ENCODE measurements at regions not wholly inside any gene's neighbourhood (a gene's known extent, or its start where the extent isn't known, plus 50 kb on each side); places are given as distances from the start of the nearest gene placed in this dataset.
"Not testable (repeated sequence)": the region's sequence is repeated elsewhere in the genome, so short reads cannot be mapped to it uniquely, and the experiment has no call there.

- H3K36me3 ChIP-seq (ENCODE audit: control insufficient read depth, insufficient read depth, low read length): no peaks in the 10 kb centered on the region
- H3K27me3 ChIP-seq (ENCODE audit: control insufficient read depth, insufficient read depth, low read length): no peaks in the 10 kb centered on the region
- WGBS (ENCODE audit: insufficient coverage, insufficient read length): no CpG with 5 or more reads among the region's 3 CpGs
- H3K9me3 ChIP-seq (ENCODE audit: control insufficient read depth, insufficient read depth, low read length): peaks cover 2% of the 10 kb centered on the region; the same call in 1 of the 2 replicates
- H3K4me1 ChIP-seq (ENCODE audit: control insufficient read depth, insufficient read depth, low read length): no peaks in the 10 kb centered on the region
- no peak overlapping the region for H3K27ac ChIP-seq (ENCODE audit: low read length)
- H3K4me3 ChIP-seq (ENCODE audit: low read length): no peak overlapping the region
- no peak for DNase-seq (ENCODE audit: low read depth, low spot score)
These were observed 473.9 kb upstream of the CYLC2 start for GRCh38 chr9:102521097-102521755.

- no peak for DNase-seq (ENCODE audit: low read depth, low spot score)
- Histone ChIP-seq H3K4me3 (ENCODE audit: low read length) (no peak overlapping the region), H3K36me3 (ENCODE audit: control insufficient read depth, insufficient read depth, low read length) (no peaks in the 10 kb centered on the region), H3K4me1 (ENCODE audit: control insufficient read depth, insufficient read depth, low read length) (no peaks in the 10 kb centered on the region), H3K27ac (ENCODE audit: low read length) (no peak overlapping the region), H3K9me3 (ENCODE audit: control insufficient read depth, insufficient read depth, low read length) (peaks cover 3% of the 10 kb centered on the region; the same call in 1 of the 2 replicates), H3K27me3 (ENCODE audit: control insufficient read depth, insufficient read depth, low read length) (no peaks in the 10 kb centered on the region)
- WGBS (ENCODE audit: insufficient coverage, insufficient read length): no CpG with 5 or more reads among the region's 5 CpGs
These were observed 475.7 kb upstream of the CYLC2 start for GRCh38 chr9:102519423-102519822.

- H3K27me3 ChIP-seq (ENCODE audit: control insufficient read depth, insufficient read depth, low read length): no peaks in the 10 kb centered on the region
- H3K27ac ChIP-seq (ENCODE audit: low read length): no peak overlapping the region
- H3K36me3 ChIP-seq (ENCODE audit: control insufficient read depth, insufficient read depth, low read length): no peaks in the 10 kb centered on the region
- H3K9me3 ChIP-seq (ENCODE audit: control insufficient read depth, insufficient read depth, low read length): peaks cover 3% of the 10 kb centered on the region; the same call in 1 of the 2 replicates
- no peak overlapping the region for H3K4me3 ChIP-seq (ENCODE audit: low read length)
- DNase-seq (ENCODE audit: low read depth, low spot score): no peak
- WGBS (ENCODE audit: insufficient coverage, insufficient read length): no CpG with 5 or more reads among the region's 5 CpGs
- no peaks in the 10 kb centered on the region for H3K4me1 ChIP-seq (ENCODE audit: control insufficient read depth, insufficient read depth, low read length)
These were observed 476.8 kb upstream of the CYLC2 start for GRCh38 chr9:102518324-102518723.

GRCh38 chr9:102514541-102514940 lies 480.6 kb upstream of the CYLC2 start:
- no peak for DNase-seq (ENCODE audit: low read depth, low spot score)
- no peaks in the 10 kb centered on the region for H3K27me3 ChIP-seq (ENCODE audit: control insufficient read depth, insufficient read depth, low read length)
- no peaks in the 10 kb centered on the region for H3K36me3 ChIP-seq (ENCODE audit: control insufficient read depth, insufficient read depth, low read length)
- H3K4me1 ChIP-seq (ENCODE audit: control insufficient read depth, insufficient read depth, low read length): no peaks in the 10 kb centered on the region
- WGBS (ENCODE audit: insufficient coverage, insufficient read length): no CpG with 5 or more reads among the region's 9 CpGs
- peaks cover 3% of the 10 kb centered on the region; the same call in 1 of the 2 replicates for H3K9me3 ChIP-seq (ENCODE audit: control insufficient read depth, insufficient read depth, low read length)
- H3K4me3 ChIP-seq (ENCODE audit: low read length): no peak overlapping the region
- no peak overlapping the region for H3K27ac ChIP-seq (ENCODE audit: low read length)

DNA sequence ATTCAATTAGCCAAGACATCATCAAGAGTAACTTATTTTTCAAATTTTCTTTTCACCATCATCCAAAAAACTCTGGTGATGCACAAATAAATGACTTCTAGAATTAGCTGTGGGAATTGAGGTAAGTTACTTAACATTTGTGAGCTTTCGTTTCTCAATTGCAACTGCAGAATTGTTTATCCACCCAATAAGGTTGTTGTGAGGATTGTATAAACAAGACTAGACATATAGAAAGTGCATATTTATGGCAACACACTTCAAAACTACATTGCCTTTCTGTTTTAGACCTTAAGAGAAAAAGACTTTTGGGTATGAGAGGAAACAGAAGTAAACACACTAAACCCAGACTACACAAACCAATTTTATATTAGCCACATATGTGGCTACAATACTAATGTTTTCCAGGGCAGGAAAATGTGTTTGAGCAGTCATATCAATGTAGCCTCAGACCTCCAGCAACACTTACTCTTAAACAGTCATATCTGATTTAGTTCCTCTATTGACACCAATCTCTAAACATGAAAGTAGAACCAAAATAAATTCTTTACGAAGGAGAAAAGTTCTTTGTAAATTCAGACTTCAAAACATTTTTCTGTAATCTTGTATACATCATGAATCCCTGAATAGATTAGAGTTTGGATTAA lies 488.0 kb upstream of the CYLC2 start:
- H3K9me3 ChIP-seq (ENCODE audit: control insufficient read depth, insufficient read depth, low read length): peaks cover 3% of the 10 kb centered on the region; the same call in 1 of the 2 replicates

GRCh38 chr9:102506406-102506805 lies 488.7 kb upstream of the CYLC2 start:
- no CpG with 5 or more reads among the region's 1 CpG for WGBS (ENCODE audit: insufficient coverage, insufficient read length)

More for the DNA sequence above, 488.0 kb upstream of the CYLC2 start:
- Histone ChIP-seq H3K36me3 (ENCODE audit: control insufficient read depth, insufficient read depth, low read length) (no peaks in the 10 kb centered on the region), H3K27me3 (ENCODE audit: control insufficient read depth, insufficient read depth, low read length) (no peaks in the 10 kb centered on the region), H3K4me3 (ENCODE audit: low read length) (no peak overlapping the region), H3K4me1 (ENCODE audit: control insufficient read depth, insufficient read depth, low read length) (no peaks in the 10 kb centered on the region), H3K27ac (ENCODE audit: low read length) (no peak overlapping the region)
- no CpG with 5 or more reads among the region's 2 CpGs for WGBS (ENCODE audit: insufficient coverage, insufficient read length)
- no peak for DNase-seq (ENCODE audit: low read depth, low spot score)

DNA sequence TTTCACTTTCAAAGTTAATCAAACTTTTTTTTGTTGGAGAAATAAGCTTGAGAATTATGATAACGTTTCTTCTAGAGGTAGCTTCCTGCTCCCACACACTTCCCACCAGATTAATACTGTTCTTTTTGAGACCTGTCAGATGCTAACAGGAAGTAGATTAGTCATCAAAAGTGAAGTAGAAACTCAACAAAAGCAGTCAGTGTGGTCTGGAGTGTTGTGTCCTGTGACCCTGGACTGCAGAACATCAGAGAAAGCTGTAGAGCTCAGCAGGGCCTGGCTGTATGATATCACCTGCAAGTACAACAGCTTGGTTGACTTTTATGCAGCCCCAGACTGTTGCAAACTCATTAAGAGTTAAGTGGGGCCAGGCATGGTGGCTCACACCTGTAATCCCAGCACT lies 495.7 kb upstream of the CYLC2 start:
- Histone ChIP-seq H3K9me3 (ENCODE audit: control insufficient read depth, insufficient read depth, low read length) (peaks cover 11% of the 10 kb centered on the region), H3K27ac (ENCODE audit: low read length) (no peak overlapping the region), H3K4me3 (ENCODE audit: low read length) (no peak overlapping the region), H3K27me3 (ENCODE audit: control insufficient read depth, insufficient read depth, low read length) (no peaks in the 10 kb centered on the region), H3K4me1 (ENCODE audit: control insufficient read depth, insufficient read depth, low read length) (no peaks in the 10 kb centered on the region), H3K36me3 (ENCODE audit: control insufficient read depth, insufficient read depth, low read length) (no peaks in the 10 kb centered on the region)
- DNase-seq (ENCODE audit: low read depth, low spot score): no peak
- no CpG with 5 or more reads among the region's 1 CpG for WGBS (ENCODE audit: insufficient coverage, insufficient read length)

More at GRCh38 chr9:102506406-102506805, 488.7 kb upstream of the CYLC2 start:
- H3K27me3 ChIP-seq (ENCODE audit: control insufficient read depth, insufficient read depth, low read length): no peaks in the 10 kb centered on the region
- H3K4me3 ChIP-seq (ENCODE audit: low read length): no peak overlapping the region
- H3K27ac ChIP-seq (ENCODE audit: low read length): no peak overlapping the region
- H3K9me3 ChIP-seq (ENCODE audit: control insufficient read depth, insufficient read depth, low read length): peaks cover 3% of the 10 kb centered on the region; the same call in 1 of the 2 replicates
- no peaks in the 10 kb centered on the region for H3K36me3 ChIP-seq (ENCODE audit: control insufficient read depth, insufficient read depth, low read length)
- H3K4me1 ChIP-seq (ENCODE audit: control insufficient read depth, insufficient read depth, low read length): no peaks in the 10 kb centered on the region
- DNase-seq (ENCODE audit: low read depth, low spot score): no peak

DNA sequence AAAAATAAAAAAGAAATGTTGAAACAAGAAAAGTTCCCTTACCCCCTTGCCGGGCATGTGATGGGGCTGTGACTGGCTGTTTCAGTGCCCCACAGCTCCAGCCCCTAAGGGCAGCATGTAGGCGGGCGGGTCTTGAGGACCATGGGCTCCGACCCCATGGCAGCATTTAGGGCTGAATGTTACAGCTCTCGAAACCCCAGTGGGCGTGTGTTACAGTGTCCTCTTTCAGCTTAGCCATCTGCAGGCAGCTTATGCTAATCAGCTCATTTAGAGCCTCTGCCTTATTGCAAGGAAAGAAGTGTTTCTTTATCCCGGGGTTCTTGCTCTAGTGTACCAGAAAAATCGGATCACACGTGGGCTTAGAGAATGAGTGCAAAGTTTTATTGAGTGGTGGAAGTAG lies 497.4 kb upstream of the CYLC2 start:
- Histone ChIP-seq H3K4me1 (ENCODE audit: control insufficient read depth, insufficient read depth, low read length) (no peaks in the 10 kb centered on the region), H3K9me3 (ENCODE audit: control insufficient read depth, insufficient read depth, low read length) (peaks cover 7% of the 10 kb centered on the region), H3K4me3 (ENCODE audit: low read length) (no peak overlapping the region), H3K27me3 (ENCODE audit: control insufficient read depth, insufficient read depth, low read length) (no peaks in the 10 kb centered on the region), H3K27ac (ENCODE audit: low read length) (no peak overlapping the region), H3K36me3 (ENCODE audit: control insufficient read depth, insufficient read depth, low read length) (no peaks in the 10 kb centered on the region)
- WGBS (ENCODE audit: insufficient coverage, insufficient read length): no CpG with 5 or more reads among the region's 9 CpGs
- DNase-seq (ENCODE audit: low read depth, low spot score): no peak

GRCh38 chr9:102486976-102487375 lies 508.2 kb upstream of the CYLC2 start:
- DNase-seq (ENCODE audit: low read depth, low spot score); H3K9me3 ChIP-seq (ENCODE audit: control insufficient read depth, insufficient read depth, low read length); H3K4me3 ChIP-seq (ENCODE audit: low read length); H3K27ac ChIP-seq (ENCODE audit: low read length); H3K27me3 ChIP-seq (ENCODE audit: control insufficient read depth, insufficient read depth, low read length); H3K4me1 ChIP-seq (ENCODE audit: control insufficient read depth, insufficient read depth, low read length); H3K36me3 ChIP-seq (ENCODE audit: control insufficient read depth, insufficient read depth, low read length): not testable (repeated sequence)
- WGBS (ENCODE audit: insufficient coverage, insufficient read length): no CpG with 5 or more reads among the region's 25 CpGs

DNA sequence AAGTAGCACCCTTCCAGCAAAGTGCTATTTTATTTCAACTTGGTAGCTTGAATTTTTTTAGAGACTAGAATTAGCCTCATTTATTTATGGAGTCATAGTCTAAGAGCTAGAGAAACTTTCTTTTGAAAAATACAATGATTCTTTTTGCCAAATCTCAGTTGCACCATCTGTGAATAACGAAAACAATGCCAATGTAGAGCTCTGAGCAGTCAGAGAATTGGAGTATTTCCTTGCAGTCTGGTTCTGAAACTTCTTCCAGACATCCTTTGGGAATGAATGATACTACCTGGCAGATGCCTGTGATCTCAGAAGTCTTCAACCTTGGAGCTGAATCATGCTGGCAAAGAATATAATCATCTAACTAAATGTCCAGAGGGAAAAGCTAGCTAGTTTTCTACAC lies 511.5 kb upstream of the CYLC2 start:
- no peak for DNase-seq (ENCODE audit: low read depth, low spot score)
- no CpG with 5 or more reads among the region's 1 CpG for WGBS (ENCODE audit: insufficient coverage, insufficient read length)

More for the DNA sequence above, 511.5 kb upstream of the CYLC2 start:
- no peak overlapping the region for H3K4me3 ChIP-seq (ENCODE audit: low read length)
- no peaks in the 10 kb centered on the region for H3K36me3 ChIP-seq (ENCODE audit: control insufficient read depth, insufficient read depth, low read length)
- no peaks in the 10 kb centered on the region for H3K27me3 ChIP-seq (ENCODE audit: control insufficient read depth, insufficient read depth, low read length)
- H3K9me3 ChIP-seq (ENCODE audit: control insufficient read depth, insufficient read depth, low read length): peaks cover 1% of the 10 kb centered on the region; the same call in 1 of the 2 replicates
- no peaks in the 10 kb centered on the region for H3K4me1 ChIP-seq (ENCODE audit: control insufficient read depth, insufficient read depth, low read length)
- H3K27ac ChIP-seq (ENCODE audit: low read length): no peak overlapping the region
